ENCODE measurements at regions not wholly inside any gene's neighbourhood (a gene's known extent, or its start where the extent isn't known, plus 50 kb on each side); places are given as distances from the start of the nearest gene placed in this dataset.

- Mint-ChIP-seq H3K27me3 (no peaks in the 10 kb centered on the region), H3K36me3 (ENCODE audit: low read depth) (no peaks in the 10 kb centered on the region), H3K4me3 (no peak overlapping the region), H3K9me3 (peaks cover 23% of the 10 kb centered on the region), H3K27ac (no peak overlapping the region), H3K4me1 (ENCODE audit: low read depth) (no peaks in the 10 kb centered on the region)
- intact Hi-C loops (cut with micrococcal nuclease) = no loop called here
Observed at GRCh38 chr3:163786416-163786815, 1291.9 kb downstream of the SI start.

GRCh38 chr3:163785693-163786092, 1292.6 kb downstream of the SI start:
- H3K36me3 Mint-ChIP-seq (ENCODE audit: low read depth) = no peaks in the 10 kb centered on the region
- H3K4me3 Mint-ChIP-seq = no peak overlapping the region
- peaks cover 22% of the 10 kb centered on the region for H3K9me3 Mint-ChIP-seq
- H3K27ac Mint-ChIP-seq = no peak overlapping the region
- no peaks in the 10 kb centered on the region for H3K4me1 Mint-ChIP-seq (ENCODE audit: low read depth)
- intact Hi-C loops (cut with micrococcal nuclease) = no loop called here
- no peaks in the 10 kb centered on the region for H3K27me3 Mint-ChIP-seq

- Mint-ChIP-seq H3K36me3 (ENCODE audit: low read depth) (no peaks in the 10 kb centered on the region), H3K4me3 (no peak overlapping the region), H3K27me3 (no peaks in the 10 kb centered on the region), H3K27ac (no peak overlapping the region), H3K4me1 (ENCODE audit: low read depth) (no peaks in the 10 kb centered on the region), H3K9me3 (peaks cover 21% of the 10 kb centered on the region)
- intact Hi-C loops (cut with micrococcal nuclease) = no loop called here
Observed at GRCh38 chr3:163779396-163780344, 1298.6 kb downstream of the SI start.

- no peaks in the 10 kb centered on the region for H3K27me3 Mint-ChIP-seq
- H3K9me3 Mint-ChIP-seq = peaks cover 38% of the 10 kb centered on the region
- no peak overlapping the region for H3K27ac Mint-ChIP-seq
- intact Hi-C loops (cut with micrococcal nuclease) = no loop called here
- no peak overlapping the region for H3K4me3 Mint-ChIP-seq
- no peaks in the 10 kb centered on the region for H3K36me3 Mint-ChIP-seq (ENCODE audit: low read depth)
- no peaks in the 10 kb centered on the region for H3K4me1 Mint-ChIP-seq (ENCODE audit: low read depth)
Observed at GRCh38 chr3:163776743-163777142, 1301.6 kb downstream of the SI start.

GRCh38 chr3:163773136-163773535, 1305.2 kb downstream of the SI start:
- Mint-ChIP-seq H3K27me3 (no peaks in the 10 kb centered on the region), H3K27ac (no peak overlapping the region), H3K4me3 (no peak overlapping the region), H3K36me3 (ENCODE audit: low read depth) (no peaks in the 10 kb centered on the region), H3K9me3 (peaks cover 57% of the 10 kb centered on the region), H3K4me1 (ENCODE audit: low read depth) (no peaks in the 10 kb centered on the region)
- intact Hi-C loops (cut with micrococcal nuclease) = no loop called here

GRCh38 chr3:163768048-163768447, 1310.2 kb downstream of the SI start:
- H3K27me3 Mint-ChIP-seq = no peaks in the 10 kb centered on the region
- H3K9me3 Mint-ChIP-seq = peaks cover 31% of the 10 kb centered on the region
- H3K4me3 Mint-ChIP-seq = no peak overlapping the region
- intact Hi-C loops (cut with micrococcal nuclease) = no loop called here
- H3K4me1 Mint-ChIP-seq (ENCODE audit: low read depth) = no peaks in the 10 kb centered on the region
- no peaks in the 10 kb centered on the region for H3K36me3 Mint-ChIP-seq (ENCODE audit: low read depth)
- no peak overlapping the region for H3K27ac Mint-ChIP-seq

GRCh38 chr3:163766112-163766511, 1312.2 kb downstream of the SI start:
- Mint-ChIP-seq H3K27ac (no peak overlapping the region), H3K4me3 (no peak overlapping the region), H3K36me3 (ENCODE audit: low read depth) (no peaks in the 10 kb centered on the region), H3K9me3 (peaks cover 24% of the 10 kb centered on the region), H3K27me3 (no peaks in the 10 kb centered on the region), H3K4me1 (ENCODE audit: low read depth) (no peaks in the 10 kb centered on the region)
- intact Hi-C loops (cut with micrococcal nuclease) = no loop called here

GRCh38 chr3:163753033-163753432, 1325.3 kb downstream of the SI start:
- no peak overlapping the region for H3K4me3 Mint-ChIP-seq
- H3K4me1 Mint-ChIP-seq (ENCODE audit: low read depth) = no peaks in the 10 kb centered on the region
- no peak overlapping the region for H3K27ac Mint-ChIP-seq
- no peaks in the 10 kb centered on the region for H3K36me3 Mint-ChIP-seq (ENCODE audit: low read depth)
- peaks cover 40% of the 10 kb centered on the region for H3K9me3 Mint-ChIP-seq
- H3K27me3 Mint-ChIP-seq = no peaks in the 10 kb centered on the region
- intact Hi-C loops (cut with micrococcal nuclease) = no loop called here

GRCh38 chr3:163745204-163745603, 1333.1 kb downstream of the SI start:
- H3K27me3 Mint-ChIP-seq = no peaks in the 10 kb centered on the region
- no peak overlapping the region for H3K4me3 Mint-ChIP-seq
- intact Hi-C loops (cut with micrococcal nuclease) = no loop called here
- H3K36me3 Mint-ChIP-seq (ENCODE audit: low read depth) = no peaks in the 10 kb centered on the region
- no peaks in the 10 kb centered on the region for H3K4me1 Mint-ChIP-seq (ENCODE audit: low read depth)
- peaks cover 10% of the 10 kb centered on the region for H3K9me3 Mint-ChIP-seq
- H3K27ac Mint-ChIP-seq = no peak overlapping the region

- Mint-ChIP-seq H3K27ac (no peak overlapping the region), H3K27me3 (no peaks in the 10 kb centered on the region), H3K4me3 (no peak overlapping the region), H3K4me1 (ENCODE audit: low read depth) (no peaks in the 10 kb centered on the region), H3K36me3 (ENCODE audit: low read depth) (no peaks in the 10 kb centered on the region), H3K9me3 (peaks cover 14% of the 10 kb centered on the region)
- intact Hi-C loops (cut with micrococcal nuclease) = no loop called here
Observed at GRCh38 chr3:163735394-163735793, 1342.9 kb downstream of the SI start.

- Mint-ChIP-seq H3K36me3 (ENCODE audit: low read depth) (no peaks in the 10 kb centered on the region), H3K9me3 (no peaks in the 10 kb centered on the region), H3K4me3 (no peak overlapping the region), H3K27me3 (no peaks in the 10 kb centered on the region), H3K27ac (no peak overlapping the region), H3K4me1 (ENCODE audit: low read depth) (no peaks in the 10 kb centered on the region)
- intact Hi-C loops (cut with micrococcal nuclease) = no loop called here
Observed at GRCh38 chr3:163730684-163731083, 1347.6 kb downstream of the SI start.

- no peak overlapping the region for H3K27ac Mint-ChIP-seq
- H3K36me3 Mint-ChIP-seq (ENCODE audit: low read depth) = no peaks in the 10 kb centered on the region
- intact Hi-C loops (cut with micrococcal nuclease) = no loop called here
- H3K4me1 Mint-ChIP-seq (ENCODE audit: low read depth) = no peaks in the 10 kb centered on the region
- no peak overlapping the region for H3K4me3 Mint-ChIP-seq
- no peaks in the 10 kb centered on the region for H3K27me3 Mint-ChIP-seq
- peaks cover 14% of the 10 kb centered on the region for H3K9me3 Mint-ChIP-seq
Observed at GRCh38 chr3:163726125-163726524, 1352.2 kb downstream of the SI start.

- Mint-ChIP-seq H3K27ac (no peak overlapping the region), H3K4me3 (no peak overlapping the region), H3K4me1 (ENCODE audit: low read depth) (no peaks in the 10 kb centered on the region), H3K27me3 (no peaks in the 10 kb centered on the region), H3K36me3 (ENCODE audit: low read depth) (no peaks in the 10 kb centered on the region), H3K9me3 (peaks cover 15% of the 10 kb centered on the region)
- intact Hi-C loops (cut with micrococcal nuclease) = no loop called here
Observed at GRCh38 chr3:163722405-163722804, 1355.9 kb downstream of the SI start.

GRCh38 chr3:163721596-163721995, 1356.7 kb downstream of the SI start:
- Mint-ChIP-seq H3K9me3 (peaks cover 15% of the 10 kb centered on the region), H3K4me3 (no peak overlapping the region), H3K27me3 (no peaks in the 10 kb centered on the region), H3K36me3 (ENCODE audit: low read depth) (no peaks in the 10 kb centered on the region), H3K4me1 (ENCODE audit: low read depth) (no peaks in the 10 kb centered on the region), H3K27ac (no peak overlapping the region)
- intact Hi-C loops (cut with micrococcal nuclease) = no loop called here

GRCh38 chr3:163717377-163717776, 1360.9 kb downstream of the SI start:
- Mint-ChIP-seq H3K9me3 (peaks cover 15% of the 10 kb centered on the region), H3K4me3 (no peak overlapping the region), H3K27me3 (no peaks in the 10 kb centered on the region), H3K36me3 (ENCODE audit: low read depth) (no peaks in the 10 kb centered on the region), H3K4me1 (ENCODE audit: low read depth) (no peaks in the 10 kb centered on the region), H3K27ac (no peak overlapping the region)
- intact Hi-C loops (cut with micrococcal nuclease) = no loop called here

Data from dendritic cell treated with granulocyte-macrophage colony-stimulating factor and Interleukin-4, amounts not matched to agents 40 ng/mL and 50 ng/mL, for 4 days (primary cell).